Gastrocnemius medialis (tissue), 4 donors: ENCODE measurements at regions not wholly inside any gene's neighbourhood (a gene's known extent, or its start where the extent isn't known, plus 50 kb on each side); places are given as distances from the start of the nearest gene placed in this dataset.

ENCODE experiments used
- CTCF ChIP-seq, 5 experiments: fragments of 450-650 bp in 3 of 5; fragments of 200-600 bp in 2 of 5; sonication (generic) in 2 of 5; IDR thresholded peaks in 4 of 5; conservative IDR thresholded peaks in 1 of 5; 1 replicate in 4 of 5; 2 replicates in 1 of 5; pipeline ENCODE4 v1.5.1; 2016 to 2019; ENCODE audit warnings: antibody characterized with exemption in 5 of 5, mild to moderate bottlenecking in 3 of 5, moderate library complexity in 3 of 5
- POLR2A ChIP-seq, 2 donors: fragments of 450-650 bp; IDR thresholded peaks; one replicate each; pipeline ENCODE4 v1.6.1; 2017; ENCODE audit warnings: antibody characterized with exemption in 2 of 2, mild to moderate bottlenecking in 2 of 2, moderate library complexity in 2 of 2

- TF ChIP-seq CTCF (IDR thresholded peaks at IDR 0.05 in 4 of 5, conservative IDR thresholded peaks at IDR 0.05 in 1 of 5) (no peak), POLR2A (IDR thresholded peaks at IDR 0.05) (no peak)
Observed at GRCh38 chrX:27380163-27380845, 82.8 kb downstream of the PPP4R3C start.
